OCI-LY7 (cell line): ENCODE measurements at regions not wholly inside any gene's neighbourhood (a gene's known extent, or its start where the extent isn't known, plus 50 kb on each side); places are given as distances from the start of the nearest gene placed in this dataset.

Experiments used
- BruUV-seq: library from RNA; stranded (reverse); fragments of 400-500 nt; replicated peaks from 2 replicates; lab custom pipeline; 2021; lab: Mats Ljungman, UMichigan
- CTCF ChIA-PET: fragments of 300-600 bp; sonication (Branson Sonifier 250); formaldehyde crosslinking; loops from one replicate; lab custom pipeline; 2022; ENCODE audit warnings: antibody characterized with exemption; ENCODE audit not compliant: unreplicated experiment; lab: Charles Lee
- POLR2A ChIA-PET: fragments of 300-600 bp; sonication (Branson Sonifier 250); formaldehyde crosslinking; loops from one replicate; lab custom pipeline; 2022; ENCODE audit warnings: antibody characterized with exemption; lab: Charles Lee
- DNase-seq: peaks from one replicate; pipeline ENCODE4 v3.0.0-alpha.2; 2015; ENCODE audit warnings: low spot score
- H2AFZ ChIP-seq: fragments of 200-600 bp; sonication (generic), shearing (Covaris generic); 2 replicates; pipeline ENCODE4 v1.6.1; 2014; ENCODE audit warnings: mild to moderate bottlenecking, antibody characterized with exemption, low read length, moderate library complexity
- H3K27ac ChIP-seq: fragments of 200-600 bp; sonication (generic); 2 replicates; pipeline ENCODE4 v1.5.1; 2014; ENCODE audit warnings: mixed run types, low read depth, mild to moderate bottlenecking, moderate library complexity, low read length, inconsistent platforms; ENCODE audit not compliant: poor library complexity, severe bottlenecking
- H3K36me3 ChIP-seq: fragments of 200-600 bp; sonication (generic); 2 replicates; pipeline ENCODE4 v1.6.1; 2014; ENCODE audit warnings: mild to moderate bottlenecking, antibody characterized with exemption, low read length, moderate library complexity, mixed read lengths; ENCODE audit not compliant: insufficient read depth
- H3K4me1 ChIP-seq: fragments of 200-600 bp; sonication (generic); 2 replicates; pipeline ENCODE4 v1.5.1; 2014; ENCODE audit warnings: mild to moderate bottlenecking, low read length; ENCODE audit not compliant: insufficient read depth, poor library complexity, severe bottlenecking
- H3K4me2 ChIP-seq: fragments of 200-600 bp; sonication (generic); 2 replicates; pipeline ENCODE4 v1.6.1; 2014; ENCODE audit warnings: mild to moderate bottlenecking, low read length
- H3K4me3 ChIP-seq: fragments of 200-600 bp; sonication (generic); 2 replicates; pipeline ENCODE4 v1.5.1; 2014; ENCODE audit warnings: mild to moderate bottlenecking, low read depth, low read length; ENCODE audit not compliant: poor library complexity, severe bottlenecking
- H3K79me2 ChIP-seq: fragments of 200-600 bp; sonication (generic); 2 replicates; pipeline ENCODE4 v1.6.1; 2016; ENCODE audit warnings: low read depth, mild to moderate bottlenecking, low read length, moderate library complexity, mixed read lengths; ENCODE audit not compliant: insufficient read depth
- H3K9me2 ChIP-seq: fragments of 200-600 bp; sonication (generic); 2 replicates; pipeline ENCODE4 v1.6.1; 2016; ENCODE audit warnings: mild to moderate bottlenecking, low read length, mixed read lengths; ENCODE audit not compliant: insufficient read depth
- H3K9me3 ChIP-seq: fragments of 200-600 bp; sonication (generic); 2 replicates; pipeline ENCODE4 v1.6.1; 2014; ENCODE audit warnings: mild to moderate bottlenecking, mixed run types, low read length, mixed read lengths
- H4K20me1 ChIP-seq: fragments of 200-600 bp; sonication (generic); 2 replicates; pipeline ENCODE4 v1.6.1; 2014; ENCODE audit warnings: mild to moderate bottlenecking, antibody characterized with exemption, low read length, moderate library complexity, mixed read lengths; ENCODE audit not compliant: insufficient read depth
- EZH2phosphoT487 ChIP-seq: fragments of 200-600 bp; sonication (generic); IDR thresholded peaks from 2 replicates; pipeline ENCODE4 v1.6.1; 2018; ENCODE audit warnings: low read depth, borderline replicate concordance, mild to moderate bottlenecking, mixed run types, antibody characterized with exemption, low read length, moderate library complexity, mixed read lengths
- intact Hi-C: fragments of 100-400 bp; cut with micrococcal nuclease; formaldehyde crosslinking; loops from one replicate; pipeline ENCODE4 v1.10.0; 2022; ENCODE audit not compliant: unreplicated experiment
- TF ChIP-seq, protein P1 (sequence below): fragments of 200-600 bp; sonication (generic); conservative IDR thresholded peaks from 2 replicates; pipeline ENCODE4 v1.5.1; 2014; ENCODE audit warnings: mild to moderate bottlenecking, antibody characterized with exemption, low read length, moderate library complexity, mixed read lengths

DNA sequence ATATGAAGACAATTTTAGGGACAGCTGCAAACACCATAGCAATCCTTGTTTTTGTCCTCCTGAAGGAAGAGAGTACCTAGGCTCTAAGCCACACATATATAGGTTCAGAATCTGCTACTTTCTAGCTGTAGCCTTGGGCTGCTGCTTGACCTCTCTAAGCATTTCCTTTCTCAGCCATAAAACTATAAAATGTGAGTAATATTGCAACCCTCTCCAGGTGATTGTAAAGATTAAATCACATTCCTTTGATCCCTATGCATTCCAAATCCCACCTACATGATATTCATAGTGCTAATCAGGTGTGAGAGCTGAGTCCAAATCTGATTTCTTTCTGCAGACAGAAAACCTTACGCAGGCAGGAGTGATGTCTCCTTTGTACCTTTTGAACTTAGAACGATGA, 913.5 kb downstream of the VRK1 start:
- DNase-seq = no peak
- H2AFZ ChIP-seq = no peak overlapping the region
- no peaks in the 10 kb centered on the region for H3K9me3 ChIP-seq
- H3K4me3 ChIP-seq = no peak overlapping the region
- no peaks in the 10 kb centered on the region for H3K4me1 ChIP-seq
- TF ChIP-seq EZH2phosphoT487 = no peak
- TF ChIP-seq, protein P1, sequence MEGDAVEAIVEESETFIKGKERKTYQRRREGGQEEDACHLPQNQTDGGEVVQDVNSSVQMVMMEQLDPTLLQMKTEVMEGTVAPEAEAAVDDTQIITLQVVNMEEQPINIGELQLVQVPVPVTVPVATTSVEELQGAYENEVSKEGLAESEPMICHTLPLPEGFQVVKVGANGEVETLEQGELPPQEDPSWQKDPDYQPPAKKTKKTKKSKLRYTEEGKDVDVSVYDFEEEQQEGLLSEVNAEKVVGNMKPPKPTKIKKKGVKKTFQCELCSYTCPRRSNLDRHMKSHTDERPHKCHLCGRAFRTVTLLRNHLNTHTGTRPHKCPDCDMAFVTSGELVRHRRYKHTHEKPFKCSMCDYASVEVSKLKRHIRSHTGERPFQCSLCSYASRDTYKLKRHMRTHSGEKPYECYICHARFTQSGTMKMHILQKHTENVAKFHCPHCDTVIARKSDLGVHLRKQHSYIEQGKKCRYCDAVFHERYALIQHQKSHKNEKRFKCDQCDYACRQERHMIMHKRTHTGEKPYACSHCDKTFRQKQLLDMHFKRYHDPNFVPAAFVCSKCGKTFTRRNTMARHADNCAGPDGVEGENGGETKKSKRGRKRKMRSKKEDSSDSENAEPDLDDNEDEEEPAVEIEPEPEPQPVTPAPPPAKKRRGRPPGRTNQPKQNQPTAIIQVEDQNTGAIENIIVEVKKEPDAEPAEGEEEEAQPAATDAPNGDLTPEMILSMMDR = no peak
- no peaks in the 10 kb centered on the region for H3K9me2 ChIP-seq
- H4K20me1 ChIP-seq = no peaks in the 10 kb centered on the region
- no peaks in the 10 kb centered on the region for H3K79me2 ChIP-seq
- intact Hi-C loops = no loop called here
- ChIA-PET POLR2A (no interaction called here), CTCF (no interaction called here)
- no TSS peak for BruUV-seq
- H3K27ac ChIP-seq = no peak overlapping the region
- no peak overlapping the region for H3K4me2 ChIP-seq
- H3K36me3 ChIP-seq = no peaks in the 10 kb centered on the region

DNA sequence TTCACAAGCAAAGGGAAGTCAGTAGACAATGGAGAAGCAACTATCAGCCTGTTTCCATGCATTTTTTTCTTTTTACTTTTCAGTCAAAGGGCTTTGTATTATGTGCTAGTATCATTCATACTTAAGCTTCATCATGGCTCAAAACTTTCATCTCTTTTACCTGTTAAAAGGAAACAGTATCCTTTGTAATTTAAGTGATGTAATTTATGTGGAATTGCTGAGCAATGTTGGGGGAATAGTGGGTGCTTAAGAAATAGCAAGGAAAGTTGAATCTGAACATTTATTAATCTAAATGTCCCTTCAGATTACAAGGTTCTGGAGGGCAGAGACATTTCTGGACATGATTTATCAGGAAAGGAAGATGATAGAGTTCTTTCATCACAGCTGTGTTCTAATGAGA, 915.3 kb downstream of the VRK1 start:
- DNase-seq = no peak
- Histone ChIP-seq H3K4me1 (no peaks in the 10 kb centered on the region), H3K36me3 (no peaks in the 10 kb centered on the region), H3K79me2 (no peaks in the 10 kb centered on the region), H3K9me2 (no peaks in the 10 kb centered on the region), H3K4me3 (no peak overlapping the region), H2AFZ (no peak overlapping the region), H3K9me3 (no peaks in the 10 kb centered on the region), H3K27ac (no peak overlapping the region), H4K20me1 (no peaks in the 10 kb centered on the region), H3K4me2 (no peak overlapping the region)
- POLR2A ChIA-PET = no interaction called here
- CTCF ChIA-PET = no interaction called here
- no peak for TF ChIP-seq EZH2phosphoT487
- TF ChIP-seq, protein P1 = no peak
- no TSS peak for BruUV-seq
- intact Hi-C loops = no loop called here

DNA sequence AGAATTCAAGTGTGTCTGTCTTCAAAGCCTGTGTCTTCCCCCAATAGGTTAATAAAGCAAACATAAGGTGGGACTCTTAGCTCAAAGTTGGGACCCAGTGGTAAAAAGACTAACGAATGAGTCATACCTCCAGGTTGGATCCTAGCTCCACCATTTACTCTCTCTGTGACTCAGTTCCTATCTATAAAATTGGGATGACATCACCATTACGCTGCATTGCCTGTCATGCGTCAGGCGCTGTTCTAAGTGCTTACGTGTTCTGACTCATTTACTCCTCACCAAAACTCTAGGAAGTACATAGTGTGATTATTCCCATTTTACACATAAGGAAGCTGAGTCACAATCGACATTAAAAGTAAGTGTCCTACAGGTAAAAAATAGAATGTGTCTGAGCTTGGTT, 915.8 kb downstream of the VRK1 start:
- H3K36me3 ChIP-seq = no peaks in the 10 kb centered on the region
- H3K4me3 ChIP-seq = no peak overlapping the region
- H3K9me2 ChIP-seq = no peaks in the 10 kb centered on the region
- intact Hi-C loops = no loop called here
- no peaks in the 10 kb centered on the region for H3K9me3 ChIP-seq
- no peaks in the 10 kb centered on the region for H3K4me1 ChIP-seq
- no peak for DNase-seq
- H4K20me1 ChIP-seq = no peaks in the 10 kb centered on the region
- TF ChIP-seq, protein P1 = no peak
- TF ChIP-seq EZH2phosphoT487 = no peak
- POLR2A ChIA-PET = interaction anchor here (0.6 kb wide), 1 partner anchor 856 kb away, joined by 3 read pairs; no protein-coding TSS in a partner anchor
- H2AFZ ChIP-seq = no peak overlapping the region
- no peak overlapping the region for H3K27ac ChIP-seq
- H3K79me2 ChIP-seq = no peaks in the 10 kb centered on the region
- CTCF ChIA-PET = no interaction called here
- H3K4me2 ChIP-seq = no peak overlapping the region
- BruUV-seq = no TSS peak
